Jurkat, Clone E6-1 (cell line): ENCODE measurements at regions not wholly inside any gene's neighbourhood (a gene's known extent, or its start where the extent isn't known, plus 50 kb on each side); places are given as distances from the start of the nearest gene placed in this dataset.

Source experiments
- DNase-seq: peaks from one replicate; pipeline ENCODE4 v3.0.0-alpha.2; 2011; ENCODE audit warnings: low read depth, low spot score
- H3K4me3 ChIP-seq: 2 replicates; pipeline ENCODE4 v1.5.1; 2011; ENCODE audit warnings: mild to moderate bottlenecking, low read length, control low read depth, moderate library complexity

- DNase-seq = no peak
- no peak overlapping the region for H3K4me3 ChIP-seq
These were observed 304.2 kb downstream of the CDC14C start for GRCh38 chr7:49228426-49229098.

GRCh38 chr7:49229246-49229645 is 304.9 kb downstream of the CDC14C start:
- DNase-seq = no peak

GRCh38 chr7:49243521-49243920 is 319.2 kb downstream of the CDC14C start:
- no peak for DNase-seq
- H3K4me3 ChIP-seq = no peak overlapping the region

More at GRCh38 chr7:49229246-49229645, 304.9 kb downstream of the CDC14C start:
- H3K4me3 ChIP-seq = no peak overlapping the region

DNA sequence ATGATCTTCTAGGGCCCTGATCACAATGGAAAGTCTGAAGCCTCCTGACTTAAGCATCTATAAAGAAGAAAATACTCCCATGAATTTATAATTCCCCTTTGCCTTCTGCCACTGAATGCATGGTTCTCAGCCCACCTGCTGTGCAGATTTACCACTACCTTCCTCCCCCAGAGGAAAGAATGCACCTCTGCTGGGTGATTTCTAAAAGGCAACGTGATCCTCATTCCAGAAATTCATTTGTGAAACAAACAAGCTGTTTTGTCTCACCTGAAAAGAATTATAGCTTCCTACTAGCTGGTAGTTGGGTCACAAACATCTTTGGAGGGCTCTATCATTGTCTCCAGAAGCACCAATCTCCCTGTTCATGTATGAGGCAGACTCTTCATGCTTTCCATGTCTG is 320.2 kb downstream of the CDC14C start:
- H3K4me3 ChIP-seq = no peak overlapping the region
- DNase-seq = no peak

GRCh38 chr7:49245062-49245461 is 320.7 kb downstream of the CDC14C start:
- no peak overlapping the region for H3K4me3 ChIP-seq
- DNase-seq = no peak

GRCh38 chr7:49247759-49248158 is 323.4 kb downstream of the CDC14C start:
- no peak for DNase-seq
- H3K4me3 ChIP-seq = no peak overlapping the region

DNA sequence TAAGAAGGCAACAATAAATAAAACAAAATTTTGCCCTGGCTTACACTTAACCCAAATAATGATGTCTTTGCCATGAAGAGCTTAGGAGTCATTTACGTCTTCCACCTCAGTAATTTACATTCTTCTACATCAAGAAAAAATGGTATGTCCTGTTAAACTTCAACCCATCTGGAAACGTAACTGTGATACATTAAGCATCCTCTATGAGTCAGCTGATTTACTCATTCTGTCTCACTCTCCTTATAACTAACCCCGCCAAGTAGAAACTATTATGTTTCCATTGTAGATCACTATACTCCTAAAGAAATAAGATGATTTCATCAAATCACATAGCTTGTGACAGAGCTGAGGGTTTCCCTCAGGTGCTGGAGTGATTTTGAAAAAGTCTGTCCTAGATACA is 330.7 kb downstream of the CDC14C start:
- no peak for DNase-seq
- H3K4me3 ChIP-seq = no peak overlapping the region

DNA sequence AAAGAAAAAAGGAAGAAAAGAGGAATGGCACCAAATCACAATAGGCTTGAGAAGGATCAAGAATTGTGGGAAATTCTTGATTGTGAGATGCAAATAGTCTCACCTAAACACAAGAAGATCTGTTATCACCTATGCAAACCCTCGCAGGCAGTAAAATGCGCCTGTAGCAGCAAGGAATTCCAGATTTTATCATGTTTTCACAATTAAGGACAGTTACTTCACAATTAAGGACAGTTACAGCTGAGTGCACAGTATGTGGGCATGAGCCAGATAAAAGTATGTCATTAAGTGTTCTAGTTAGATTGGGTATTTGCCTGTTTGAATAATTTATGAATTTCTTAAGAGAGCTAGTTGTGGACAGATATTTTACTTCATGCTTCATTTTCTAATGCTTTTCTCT is 336.2 kb downstream of the CDC14C start:
- H3K4me3 ChIP-seq = no peak overlapping the region
- no peak for DNase-seq

DNA sequence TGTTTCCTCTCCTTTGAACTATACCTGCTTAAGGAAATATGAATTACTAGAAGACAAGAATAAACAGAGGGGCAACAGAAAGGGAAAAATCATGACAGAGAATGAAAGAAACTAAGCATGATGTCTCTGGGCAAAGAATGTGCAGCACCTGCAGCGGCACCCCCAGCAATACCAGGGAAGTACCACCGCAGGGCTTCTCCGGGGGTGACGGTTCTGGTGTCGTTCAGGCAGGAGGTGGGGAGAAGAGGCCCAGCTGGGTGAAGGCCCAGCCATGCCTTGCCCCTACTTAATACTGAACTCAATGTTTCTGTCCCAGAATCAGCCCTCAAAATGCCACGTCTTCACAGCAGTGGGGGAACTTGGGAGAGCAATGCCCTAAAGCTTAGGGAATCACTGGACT is 337.6 kb downstream of the CDC14C start:
- no peak overlapping the region for H3K4me3 ChIP-seq
- DNase-seq = no peak

GRCh38 chr7:49264530-49264929 is 340.2 kb downstream of the CDC14C start:
- DNase-seq = no peak

DNA sequence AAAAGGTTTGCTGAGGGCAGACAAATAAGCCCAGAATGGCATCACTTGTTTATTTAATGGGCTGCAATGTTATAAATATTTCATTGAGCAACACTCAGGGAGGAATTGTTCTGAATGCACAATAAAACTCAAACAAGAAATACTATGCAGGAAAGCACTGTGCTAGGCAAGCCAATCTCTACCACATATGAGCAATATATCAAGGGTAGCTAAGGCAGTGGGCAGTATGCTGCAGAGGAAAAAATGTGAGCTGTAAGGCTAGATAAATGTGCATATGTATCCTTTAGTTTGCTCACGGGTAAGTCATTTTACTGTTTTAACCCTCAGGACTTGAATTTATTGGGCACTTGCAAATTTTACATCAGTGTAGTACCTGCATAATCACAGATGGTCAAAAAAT is 349.6 kb downstream of the CDC14C start:
- no peak overlapping the region for H3K4me3 ChIP-seq
- no peak for DNase-seq

More at GRCh38 chr7:49264530-49264929, 340.2 kb downstream of the CDC14C start:
- no peak overlapping the region for H3K4me3 ChIP-seq

DNA sequence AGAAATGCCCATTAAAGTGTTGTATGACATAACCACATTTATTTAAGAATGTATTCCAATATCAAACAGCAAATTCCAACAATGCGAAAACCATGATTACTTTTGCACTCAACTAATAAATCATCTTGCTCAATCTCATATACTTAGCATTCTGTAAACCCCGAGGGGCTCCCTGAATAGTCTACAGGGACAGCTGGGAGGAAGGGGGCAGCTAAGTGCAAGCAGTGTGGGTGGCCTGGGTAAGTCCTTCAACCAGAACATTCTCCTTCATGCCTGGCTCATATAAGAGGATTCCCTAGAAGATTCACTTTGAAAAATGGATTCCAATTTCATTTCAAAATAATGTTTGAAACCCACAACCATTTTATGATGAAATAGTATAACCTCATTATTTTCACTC is 355.5 kb downstream of the CDC14C start:
- H3K4me3 ChIP-seq = no peak overlapping the region
- DNase-seq = no peak

- no peak for DNase-seq
- no peak overlapping the region for H3K4me3 ChIP-seq
These were observed 363.3 kb downstream of the CDC14C start for GRCh38 chr7:49287653-49288052.

- DNase-seq = no peak
- H3K4me3 ChIP-seq = no peak overlapping the region
These were observed 370.3 kb downstream of the CDC14C start for GRCh38 chr7:49294611-49295010.

- H3K4me3 ChIP-seq = no peak overlapping the region
- no peak for DNase-seq
These were observed 370.8 kb downstream of the CDC14C start for GRCh38 chr7:49295146-49295545.

DNA sequence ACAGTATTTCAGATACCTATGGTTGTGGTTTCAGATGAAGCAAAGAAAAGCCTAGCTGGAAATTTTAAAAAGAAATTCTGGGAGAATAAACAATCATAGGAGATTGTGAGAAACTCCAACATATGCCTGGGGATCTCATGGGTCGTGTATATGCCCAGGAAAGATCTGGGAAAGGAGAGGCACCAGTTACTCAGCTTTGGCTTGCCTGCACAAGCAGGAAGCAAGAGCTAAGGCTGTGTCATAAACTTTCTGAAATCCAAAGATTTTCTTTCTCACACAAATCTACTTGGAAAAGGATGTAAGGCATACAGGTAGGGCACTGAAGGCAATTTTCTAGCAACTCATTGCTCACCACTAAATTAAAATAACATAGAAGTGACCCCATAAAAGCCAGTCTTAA is 373.6 kb downstream of the CDC14C start:
- no peak overlapping the region for H3K4me3 ChIP-seq
- DNase-seq = no peak

GRCh38 chr7:49308787-49309186 is 384.4 kb downstream of the CDC14C start:
- no peak overlapping the region for H3K4me3 ChIP-seq
- no peak for DNase-seq

DNA sequence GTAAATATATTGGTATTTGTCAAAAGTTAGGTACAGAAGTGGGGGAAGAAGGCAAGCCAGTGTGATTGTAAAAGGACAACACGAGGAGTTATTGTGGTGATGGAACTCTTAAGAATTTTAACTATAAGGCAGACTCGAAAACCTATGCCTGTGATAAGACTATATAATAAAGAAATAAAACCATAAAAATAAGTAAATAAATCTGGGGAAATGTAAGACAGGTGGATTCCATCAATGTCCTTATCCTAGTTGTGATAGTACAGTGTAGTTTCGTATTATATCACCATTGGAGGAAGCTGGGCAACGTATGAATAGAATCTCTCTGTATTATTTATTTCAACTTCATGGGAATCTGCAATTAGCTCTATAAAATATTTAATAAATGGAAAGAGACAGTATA is 395.7 kb downstream of the CDC14C start:
- no peak overlapping the region for H3K4me3 ChIP-seq
- no peak for DNase-seq

DNA sequence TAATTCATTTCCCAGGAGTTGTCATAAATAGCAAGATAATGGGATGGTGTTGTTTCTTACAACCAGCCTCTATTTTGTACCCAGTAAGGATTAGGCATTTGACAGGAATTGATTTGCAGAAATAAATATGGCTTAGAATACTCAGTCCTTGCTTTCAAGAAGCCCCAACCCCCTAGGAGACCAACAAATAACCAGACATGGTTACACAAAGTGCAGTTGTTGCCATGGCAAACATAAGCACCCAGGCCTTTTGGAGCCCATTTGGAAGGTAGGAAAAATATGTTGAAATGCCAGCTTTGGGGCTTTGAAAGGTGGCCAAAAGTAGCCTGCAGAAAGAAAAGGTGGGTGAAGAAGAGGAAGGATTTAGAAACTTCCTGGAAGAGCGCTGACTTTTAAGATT is 397.5 kb downstream of the CDC14C start:
- DNase-seq = no peak

DNA sequence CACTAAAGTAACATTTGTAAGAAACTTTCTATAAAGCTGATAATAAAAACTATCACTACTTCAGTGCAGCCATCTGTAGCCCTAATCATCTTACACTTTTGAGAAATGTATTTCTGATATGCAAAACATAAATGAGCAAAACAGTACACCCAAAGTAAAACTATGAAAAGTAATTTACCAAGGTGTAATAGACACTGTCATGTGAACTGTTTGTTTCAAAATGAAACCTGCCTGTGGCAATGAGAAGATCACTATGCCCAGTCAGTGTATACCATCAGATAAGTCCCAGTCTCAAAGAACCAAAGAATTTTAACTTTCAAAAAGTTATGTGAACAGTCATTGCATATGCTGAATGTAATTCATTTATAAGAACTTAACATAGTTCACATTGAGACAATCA is 398.1 kb downstream of the CDC14C start:
- no peak for DNase-seq
- H3K4me3 ChIP-seq = no peak overlapping the region

More for the DNA sequence above, 397.5 kb downstream of the CDC14C start:
- H3K4me3 ChIP-seq = no peak overlapping the region

DNA sequence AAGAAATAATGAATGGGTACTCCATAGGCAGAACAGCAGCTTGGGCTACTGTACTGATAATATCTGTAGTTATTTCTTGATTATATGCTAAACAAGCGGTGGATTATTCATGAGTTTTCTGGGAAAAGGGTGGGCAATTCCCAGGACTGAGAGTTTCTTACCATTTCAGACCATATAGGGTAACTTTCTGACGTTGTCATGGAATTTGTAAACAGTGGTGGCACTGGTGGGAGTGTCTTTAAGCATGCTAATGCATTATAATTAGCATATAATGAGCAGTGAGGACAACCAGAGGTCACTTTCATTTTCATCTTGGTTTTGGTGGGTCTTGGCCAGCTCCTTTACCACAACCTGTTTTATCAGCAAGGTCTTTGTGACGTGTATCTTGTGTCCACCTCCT is 399.7 kb downstream of the CDC14C start:
- DNase-seq = no peak

More for the DNA sequence above, 399.7 kb downstream of the CDC14C start:
- H3K4me3 ChIP-seq = no peak overlapping the region
